Activated T-helper 1 cell treated with anti-CD3 and anti-CD28 coated beads, Interleukin-12 subunit alpha, Interleukin-12 subunit beta, Interleukin-2, Interleukin-4 antibody, amounts not matched to agents 30 ng/mL and 10 ng/mL and 1 ng/mL, durations not matched to agents 14 hours and 24 hours and 36 hours (primary cell): ENCODE measurements at regions not wholly inside any gene's neighbourhood (a gene's known extent, or its start where the extent isn't known, plus 50 kb on each side); places are given as distances from the start of the nearest gene placed in this dataset.
A peak's percentile ranks its signal among the peaks of the same experiment; 100 is the strongest.

Experiments used
- DNase-seq: peaks from one replicate; pipeline ENCODE4 v3.0.0; 2021; ENCODE audit warnings: low spot score
- H3K27ac Mint-ChIP-seq: one replicate; pipeline ENCODE4 v1.8.0; 2021; ENCODE audit warnings: mild to moderate bottlenecking, mixed read lengths
- H3K27me3 Mint-ChIP-seq: one replicate; pipeline ENCODE4 v1.8.0; 2022; ENCODE audit warnings: mild to moderate bottlenecking, moderate library complexity, mixed read lengths; ENCODE audit not compliant: insufficient read depth
- H3K36me3 Mint-ChIP-seq: one replicate; pipeline ENCODE4 v1.8.0; 2021; ENCODE audit warnings: low read depth, mixed read lengths
- H3K4me1 Mint-ChIP-seq: one replicate; pipeline ENCODE4 v1.8.0; 2021; ENCODE audit warnings: low read depth, mixed read lengths
- H3K4me3 Mint-ChIP-seq: one replicate; pipeline ENCODE4 v1.8.0; 2021; ENCODE audit warnings: mild to moderate bottlenecking, moderate library complexity, mixed read lengths
- H3K9me3 Mint-ChIP-seq: one replicate; pipeline ENCODE4 v1.8.0; 2021; ENCODE audit warnings: mixed read lengths
- intact Hi-C: fragments of 100-400 bp; cut with micrococcal nuclease; formaldehyde crosslinking; loops from one replicate; pipeline ENCODE4 v1.15.1; 2024

GRCh38 chr7:25069900-25070443, 55.1 kb downstream of the CYCS start:
- H3K4me3 Mint-ChIP-seq: no peak overlapping the region
- H3K4me1 Mint-ChIP-seq: peaks cover 27% of the 10 kb centered on the region
- H3K27ac Mint-ChIP-seq: no peak overlapping the region
- intact Hi-C loops: loop anchor here (1.0 to 5.0 kb wide), 6 partner anchors 24 to 258 kb away; no protein-coding TSS in a partner anchor
- peaks cover 2% of the 10 kb centered on the region for H3K27me3 Mint-ChIP-seq
- DNase-seq: peak; percentile 16
- no peaks in the 10 kb centered on the region for H3K9me3 Mint-ChIP-seq
- no peaks in the 10 kb centered on the region for H3K36me3 Mint-ChIP-seq

- H3K4me1 Mint-ChIP-seq: peaks cover 24% of the 10 kb centered on the region
- no peak overlapping the region for H3K27ac Mint-ChIP-seq
- H3K4me3 Mint-ChIP-seq: no peak overlapping the region
- intact Hi-C loops: no loop called here
- H3K9me3 Mint-ChIP-seq: no peaks in the 10 kb centered on the region
- peaks cover 2% of the 10 kb centered on the region for H3K27me3 Mint-ChIP-seq
- DNase-seq: no peak
- no peaks in the 10 kb centered on the region for H3K36me3 Mint-ChIP-seq
Observed at GRCh38 chr7:25068502-25069213, 56.4 kb downstream of the CYCS start.

- intact Hi-C loops: no loop called here
- DNase-seq: no peak
- Mint-ChIP-seq H3K4me3 (no peak overlapping the region), H3K4me1 (peaks cover 19% of the 10 kb centered on the region), H3K27me3 (peaks cover 2% of the 10 kb centered on the region), H3K36me3 (no peaks in the 10 kb centered on the region), H3K27ac (no peak overlapping the region), H3K9me3 (no peaks in the 10 kb centered on the region)
Observed at GRCh38 chr7:25067726-25068501, 57.1 kb downstream of the CYCS start.

GRCh38 chr7:25066253-25066652, 58.8 kb downstream of the CYCS start:
- no peaks in the 10 kb centered on the region for H3K9me3 Mint-ChIP-seq
- H3K4me1 Mint-ChIP-seq: peaks cover 19% of the 10 kb centered on the region
- intact Hi-C loops: no loop called here
- H3K27ac Mint-ChIP-seq: no peak overlapping the region
- no peaks in the 10 kb centered on the region for H3K36me3 Mint-ChIP-seq
- no peak overlapping the region for H3K4me3 Mint-ChIP-seq
- no peak for DNase-seq
- H3K27me3 Mint-ChIP-seq: no peaks in the 10 kb centered on the region

GRCh38 chr7:25062380-25062779, 62.7 kb downstream of the CYCS start:
- H3K9me3 Mint-ChIP-seq: no peaks in the 10 kb centered on the region
- H3K4me1 Mint-ChIP-seq: no peaks in the 10 kb centered on the region
- H3K36me3 Mint-ChIP-seq: no peaks in the 10 kb centered on the region
- peaks cover 1% of the 10 kb centered on the region for H3K27me3 Mint-ChIP-seq
- H3K4me3 Mint-ChIP-seq: no peak overlapping the region
- intact Hi-C loops: no loop called here
- H3K27ac Mint-ChIP-seq: no peak overlapping the region
- no peak for DNase-seq

- no peaks in the 10 kb centered on the region for H3K9me3 Mint-ChIP-seq
Observed at GRCh38 chr7:25060487-25061055, 64.5 kb downstream of the CYCS start.

GRCh38 chr7:25059576-25059975, 65.5 kb downstream of the CYCS start:
- H3K27ac Mint-ChIP-seq: no peak overlapping the region

More at GRCh38 chr7:25060487-25061055, 64.5 kb downstream of the CYCS start:
- Mint-ChIP-seq H3K4me3 (no peak overlapping the region), H3K36me3 (no peaks in the 10 kb centered on the region), H3K27me3 (peaks cover 3% of the 10 kb centered on the region), H3K4me1 (no peaks in the 10 kb centered on the region), H3K27ac (no peak overlapping the region)
- intact Hi-C loops: no loop called here
- DNase-seq: no peak

GRCh38 chr7:25056368-25056767, 68.7 kb downstream of the CYCS start:
- H3K4me1 Mint-ChIP-seq: no peaks in the 10 kb centered on the region
- no peak for DNase-seq
- no peak overlapping the region for H3K4me3 Mint-ChIP-seq
- H3K27me3 Mint-ChIP-seq: peaks cover 11% of the 10 kb centered on the region
- H3K27ac Mint-ChIP-seq: no peak overlapping the region
- intact Hi-C loops: no loop called here
- H3K9me3 Mint-ChIP-seq: no peaks in the 10 kb centered on the region
- H3K36me3 Mint-ChIP-seq: no peaks in the 10 kb centered on the region

More at GRCh38 chr7:25059576-25059975, 65.5 kb downstream of the CYCS start:
- Mint-ChIP-seq H3K4me3 (no peak overlapping the region), H3K27me3 (peaks cover 11% of the 10 kb centered on the region), H3K36me3 (no peaks in the 10 kb centered on the region), H3K4me1 (no peaks in the 10 kb centered on the region), H3K9me3 (no peaks in the 10 kb centered on the region)
- no peak for DNase-seq
- intact Hi-C loops: no loop called here

- no peak for DNase-seq
- no peaks in the 10 kb centered on the region for H3K9me3 Mint-ChIP-seq
- H3K4me3 Mint-ChIP-seq: no peak overlapping the region
- intact Hi-C loops: no loop called here
- no peaks in the 10 kb centered on the region for H3K36me3 Mint-ChIP-seq
- no peak overlapping the region for H3K27ac Mint-ChIP-seq
- no peaks in the 10 kb centered on the region for H3K4me1 Mint-ChIP-seq
- H3K27me3 Mint-ChIP-seq: peaks cover 11% of the 10 kb centered on the region
Observed at GRCh38 chr7:25055520-25056220, 69.4 kb downstream of the CYCS start.

- no peak for DNase-seq
- Mint-ChIP-seq H3K9me3 (no peaks in the 10 kb centered on the region), H3K36me3 (no peaks in the 10 kb centered on the region), H3K4me3 (no peak overlapping the region), H3K4me1 (no peaks in the 10 kb centered on the region), H3K27ac (no peak overlapping the region), H3K27me3 (peaks cover 11% of the 10 kb centered on the region)
- intact Hi-C loops: no loop called here
Observed at GRCh38 chr7:25054819-25055519, 70.1 kb downstream of the CYCS start.

- H3K4me3 Mint-ChIP-seq: no peak overlapping the region
- intact Hi-C loops: no loop called here
- no peaks in the 10 kb centered on the region for H3K36me3 Mint-ChIP-seq
- H3K9me3 Mint-ChIP-seq: no peaks in the 10 kb centered on the region
- DNase-seq: no peak
- H3K27me3 Mint-ChIP-seq: peaks cover 5% of the 10 kb centered on the region
- no peaks in the 10 kb centered on the region for H3K4me1 Mint-ChIP-seq
- H3K27ac Mint-ChIP-seq: no peak overlapping the region
Observed at GRCh38 chr7:25050223-25050622, 70.2 kb upstream of the OSBPL3 start.

GRCh38 chr7:25048444-25048834, 68.5 kb upstream of the OSBPL3 start:
- no peaks in the 10 kb centered on the region for H3K4me1 Mint-ChIP-seq
- H3K4me3 Mint-ChIP-seq: no peak overlapping the region
- H3K9me3 Mint-ChIP-seq: no peaks in the 10 kb centered on the region
- no peaks in the 10 kb centered on the region for H3K27me3 Mint-ChIP-seq
- intact Hi-C loops: no loop called here
- no peak for DNase-seq
- H3K36me3 Mint-ChIP-seq: no peaks in the 10 kb centered on the region
- no peak overlapping the region for H3K27ac Mint-ChIP-seq
